GM12873 (cell line): ENCODE measurements at regions not wholly inside any gene's neighbourhood (a gene's known extent, or its start where the extent isn't known, plus 50 kb on each side); places are given as distances from the start of the nearest gene placed in this dataset.

Experiments
- TF ChIP-seq, protein P1 (sequence below): IDR thresholded peaks from 2 replicates; pipeline ENCODE4 v1.5.1; 2012; ENCODE audit warnings: low read depth, mild to moderate bottlenecking, moderate library complexity, low read length, control low read depth; ENCODE audit not compliant: insufficient read depth; ENCODE audit errors: missing control alignments

GRCh38 chr3:15851735-15852134, 54.0 kb upstream of the ANKRD28 start:
- TF ChIP-seq, protein P1, sequence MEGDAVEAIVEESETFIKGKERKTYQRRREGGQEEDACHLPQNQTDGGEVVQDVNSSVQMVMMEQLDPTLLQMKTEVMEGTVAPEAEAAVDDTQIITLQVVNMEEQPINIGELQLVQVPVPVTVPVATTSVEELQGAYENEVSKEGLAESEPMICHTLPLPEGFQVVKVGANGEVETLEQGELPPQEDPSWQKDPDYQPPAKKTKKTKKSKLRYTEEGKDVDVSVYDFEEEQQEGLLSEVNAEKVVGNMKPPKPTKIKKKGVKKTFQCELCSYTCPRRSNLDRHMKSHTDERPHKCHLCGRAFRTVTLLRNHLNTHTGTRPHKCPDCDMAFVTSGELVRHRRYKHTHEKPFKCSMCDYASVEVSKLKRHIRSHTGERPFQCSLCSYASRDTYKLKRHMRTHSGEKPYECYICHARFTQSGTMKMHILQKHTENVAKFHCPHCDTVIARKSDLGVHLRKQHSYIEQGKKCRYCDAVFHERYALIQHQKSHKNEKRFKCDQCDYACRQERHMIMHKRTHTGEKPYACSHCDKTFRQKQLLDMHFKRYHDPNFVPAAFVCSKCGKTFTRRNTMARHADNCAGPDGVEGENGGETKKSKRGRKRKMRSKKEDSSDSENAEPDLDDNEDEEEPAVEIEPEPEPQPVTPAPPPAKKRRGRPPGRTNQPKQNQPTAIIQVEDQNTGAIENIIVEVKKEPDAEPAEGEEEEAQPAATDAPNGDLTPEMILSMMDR: no peak

DNA sequence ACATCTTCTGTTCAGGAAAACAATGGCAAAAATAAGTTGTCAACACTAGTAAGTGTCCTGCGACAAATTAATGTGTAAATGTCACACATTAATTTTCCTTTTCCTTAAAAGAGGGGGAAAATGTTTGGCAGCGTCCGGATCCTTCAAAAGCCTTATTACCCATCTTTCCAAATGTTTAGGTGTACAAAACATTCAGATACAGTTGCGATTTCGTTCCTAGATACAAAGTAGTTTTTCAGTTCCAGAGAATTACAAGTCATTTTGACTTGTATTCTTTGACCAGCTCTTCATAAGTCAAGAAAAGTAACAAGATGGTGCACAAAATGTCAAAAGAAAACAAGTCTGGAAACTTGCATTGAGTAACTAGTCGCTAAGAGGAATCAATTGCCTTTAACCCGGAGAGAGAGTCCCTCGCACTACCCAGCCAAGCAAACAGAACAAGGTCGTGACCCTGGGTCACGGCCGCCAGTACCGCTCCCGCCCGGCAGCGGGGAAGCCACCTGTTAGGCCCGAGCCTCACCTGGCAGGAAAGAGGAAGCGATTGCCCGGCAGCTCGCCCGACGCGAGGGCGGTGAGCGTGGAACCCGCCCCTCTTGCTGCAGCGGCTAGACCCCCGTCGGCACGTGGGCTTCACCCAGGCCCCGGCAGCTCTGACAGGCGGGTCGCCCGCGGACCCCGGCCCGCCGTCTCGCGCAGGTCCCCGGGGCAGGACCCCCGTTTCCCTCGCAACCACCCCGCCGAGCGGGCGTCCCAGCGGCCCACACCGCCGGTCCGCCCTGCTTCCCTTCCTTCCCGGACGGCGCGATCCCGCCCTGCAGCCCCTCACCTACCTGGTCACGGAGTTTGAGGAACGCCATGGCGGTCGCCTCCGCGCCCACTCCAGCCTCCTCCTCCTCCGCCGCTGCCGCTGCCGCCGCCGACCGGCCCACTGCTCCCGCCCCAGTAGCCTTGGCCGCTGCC, 61.0 kb upstream of the ANKRD28 start:
- TF ChIP-seq, protein P1: peak; percentile 33

- TF ChIP-seq, protein P1: no peak
These were observed 61.8 kb upstream of the ANKRD28 start for GRCh38 chr3:15859507-15860013.

DNA sequence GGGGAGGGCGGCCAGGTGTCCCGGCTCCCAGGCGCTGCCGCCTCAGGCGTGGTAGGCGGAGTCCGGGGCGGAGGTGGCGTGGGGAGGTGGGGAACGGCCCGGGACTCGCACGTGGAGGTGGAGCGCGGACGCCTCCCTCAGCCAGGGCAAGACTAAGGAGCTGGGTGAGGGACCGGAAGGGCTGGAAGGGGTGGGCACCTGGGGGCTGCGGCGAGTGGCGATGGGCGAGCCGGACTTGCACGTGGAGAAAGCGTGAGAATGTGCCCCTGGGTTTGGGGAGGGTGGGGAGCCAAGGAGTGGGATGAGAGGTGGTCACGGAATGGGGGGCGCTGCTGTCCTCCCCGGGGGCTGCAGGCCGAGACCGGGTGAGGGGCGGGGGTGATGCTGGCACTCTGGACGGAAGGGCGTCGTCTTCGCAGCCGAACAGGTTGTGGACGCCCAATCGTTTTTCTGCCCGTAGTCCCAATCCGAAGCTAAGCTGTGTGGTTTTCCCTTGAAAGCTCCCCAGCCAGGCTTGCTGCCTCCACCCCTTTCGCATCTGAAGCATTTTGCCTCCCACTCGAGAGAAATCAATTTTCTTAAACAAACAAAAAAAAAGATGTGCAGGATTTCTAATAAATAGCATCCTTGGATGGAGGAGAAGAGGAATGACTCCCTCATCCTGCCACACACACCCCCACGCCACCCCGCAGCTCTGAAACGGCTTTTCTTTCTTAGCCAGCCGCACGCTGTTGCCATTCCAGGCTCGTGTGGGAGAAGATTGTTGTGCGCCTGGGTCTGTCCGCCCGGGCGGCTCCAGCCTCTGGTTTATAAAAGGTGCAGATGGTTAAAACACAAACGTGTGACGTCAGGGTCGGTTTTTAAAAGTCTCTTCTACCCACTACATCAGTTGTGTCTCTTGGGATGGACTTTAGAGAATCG, 62.5 kb upstream of the ANKRD28 start:
- TF ChIP-seq, protein P1: no peak

- TF ChIP-seq, protein P1: no peak
These were observed 63.4 kb upstream of the ANKRD28 start for GRCh38 chr3:15861163-15861562.

GRCh38 chr3:15872807-15873206, 75.0 kb upstream of the ANKRD28 start:
- TF ChIP-seq, protein P1: no peak

DNA sequence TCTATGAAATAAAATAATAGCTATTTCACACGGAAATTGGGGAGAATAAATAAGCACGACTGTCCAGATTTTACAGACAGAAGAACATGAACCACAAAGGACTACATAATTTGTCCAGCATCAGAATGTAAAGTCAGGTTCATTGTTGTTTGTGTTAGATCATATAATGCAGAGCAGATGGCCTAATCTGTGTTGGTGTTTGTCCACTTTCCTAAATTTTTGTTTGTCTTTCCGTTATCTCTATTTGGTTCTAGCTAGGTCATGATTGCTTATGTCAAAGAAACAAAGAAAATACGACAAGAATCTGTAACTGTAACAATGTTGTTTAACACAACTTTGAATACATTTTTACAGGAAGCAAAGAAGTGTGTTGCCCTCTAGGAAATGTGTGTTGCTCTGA, 75.6 kb upstream of the ANKRD28 start:
- TF ChIP-seq, protein P1: no peak
